ENCODE measurements at regions not wholly inside any gene's neighbourhood (a gene's known extent, or its start where the extent isn't known, plus 50 kb on each side); places are given as distances from the start of the nearest gene placed in this dataset.

- Histone ChIP-seq H3K4me1 (ENCODE audit: low read depth, poor library complexity, severe bottlenecking) (no peaks in the 10 kb centered on the region), H3K79me2 (ENCODE audit: insufficient read depth, low read depth) (no peaks in the 10 kb centered on the region), H3K27me3 (ENCODE audit: insufficient read depth, low read depth) (no peaks in the 10 kb centered on the region), H3K36me3 (ENCODE audit: insufficient read depth) (no peaks in the 10 kb centered on the region), H2AFZ (ENCODE audit: low read depth) (no peak overlapping the region), H3K27ac (no peak overlapping the region), H3K9ac (no peak overlapping the region), H4K20me1 (ENCODE audit: insufficient read depth) (no peaks in the 10 kb centered on the region), H3K4me3 (IDR thresholded peaks at IDR 0.05; ENCODE audit: insufficient read depth, low read depth, low read length) (no peak overlapping the region), H3K4me2 (no peak overlapping the region)
- no peak for TF ChIP-seq CTCF (conservative IDR thresholded peaks at IDR 0.05; ENCODE audit: low read depth, low read length)
Observed at GRCh38 chr1:232377494-232377770, 252.5 kb downstream of the SIPA1L2 start.

- Histone ChIP-seq H3K79me2 (ENCODE audit: insufficient read depth, low read depth) (no peaks in the 10 kb centered on the region), H3K4me2 (no peak overlapping the region), H3K9ac (no peak overlapping the region), H3K27me3 (ENCODE audit: insufficient read depth, low read depth) (no peaks in the 10 kb centered on the region), H3K4me3 (IDR thresholded peaks at IDR 0.05; ENCODE audit: insufficient read depth, low read depth, low read length) (no peak overlapping the region), H2AFZ (ENCODE audit: low read depth) (no peak overlapping the region), H3K36me3 (ENCODE audit: insufficient read depth) (no peaks in the 10 kb centered on the region), H3K27ac (no peak overlapping the region), H3K4me1 (ENCODE audit: low read depth, poor library complexity, severe bottlenecking) (no peaks in the 10 kb centered on the region), H4K20me1 (ENCODE audit: insufficient read depth) (no peaks in the 10 kb centered on the region)
- no peak for TF ChIP-seq CTCF (conservative IDR thresholded peaks at IDR 0.05; ENCODE audit: low read depth, low read length)
Observed at GRCh38 chr1:232376632-232377493, 253.1 kb downstream of the SIPA1L2 start.

- H3K4me3 ChIP-seq (IDR thresholded peaks at IDR 0.05; ENCODE audit: insufficient read depth, low read depth, low read length): no peak overlapping the region
- peaks cover under 1% of the 10 kb centered on the region for H3K4me1 ChIP-seq (ENCODE audit: low read depth, poor library complexity, severe bottlenecking)
- H3K27ac ChIP-seq: no peak overlapping the region
- H3K36me3 ChIP-seq (ENCODE audit: insufficient read depth): no peaks in the 10 kb centered on the region
- no peaks in the 10 kb centered on the region for H4K20me1 ChIP-seq (ENCODE audit: insufficient read depth)
- H3K4me2 ChIP-seq: no peak overlapping the region
- H2AFZ ChIP-seq (ENCODE audit: low read depth): no peak overlapping the region
- H3K9ac ChIP-seq: no peak overlapping the region
- TF ChIP-seq CTCF (conservative IDR thresholded peaks at IDR 0.05; ENCODE audit: low read depth, low read length): no peak
- no peaks in the 10 kb centered on the region for H3K79me2 ChIP-seq (ENCODE audit: insufficient read depth, low read depth)
- H3K27me3 ChIP-seq (ENCODE audit: insufficient read depth, low read depth): no peaks in the 10 kb centered on the region
Observed at GRCh38 chr1:232372841-232373440, 257.0 kb downstream of the SIPA1L2 start.

- TF ChIP-seq CTCF (conservative IDR thresholded peaks at IDR 0.05; ENCODE audit: low read depth, low read length): no peak
- H4K20me1 ChIP-seq (ENCODE audit: insufficient read depth): no peaks in the 10 kb centered on the region
- H3K9ac ChIP-seq: no peak overlapping the region
- no peak overlapping the region for H3K4me2 ChIP-seq
- no peaks in the 10 kb centered on the region for H3K27me3 ChIP-seq (ENCODE audit: insufficient read depth, low read depth)
- no peak overlapping the region for H3K27ac ChIP-seq
- H3K4me1 ChIP-seq (ENCODE audit: low read depth, poor library complexity, severe bottlenecking): peaks cover 5% of the 10 kb centered on the region
- no peak overlapping the region for H2AFZ ChIP-seq (ENCODE audit: low read depth)
- H3K4me3 ChIP-seq (IDR thresholded peaks at IDR 0.05; ENCODE audit: insufficient read depth, low read depth, low read length): no peak overlapping the region
- no peaks in the 10 kb centered on the region for H3K79me2 ChIP-seq (ENCODE audit: insufficient read depth, low read depth)
- no peaks in the 10 kb centered on the region for H3K36me3 ChIP-seq (ENCODE audit: insufficient read depth)
Observed at GRCh38 chr1:232372431-232372830, 257.5 kb downstream of the SIPA1L2 start.
